ENCODE measurements at regions not wholly inside any gene's neighbourhood (a gene's known extent, or its start where the extent isn't known, plus 50 kb on each side); places are given as distances from the start of the nearest gene placed in this dataset.

DNA sequence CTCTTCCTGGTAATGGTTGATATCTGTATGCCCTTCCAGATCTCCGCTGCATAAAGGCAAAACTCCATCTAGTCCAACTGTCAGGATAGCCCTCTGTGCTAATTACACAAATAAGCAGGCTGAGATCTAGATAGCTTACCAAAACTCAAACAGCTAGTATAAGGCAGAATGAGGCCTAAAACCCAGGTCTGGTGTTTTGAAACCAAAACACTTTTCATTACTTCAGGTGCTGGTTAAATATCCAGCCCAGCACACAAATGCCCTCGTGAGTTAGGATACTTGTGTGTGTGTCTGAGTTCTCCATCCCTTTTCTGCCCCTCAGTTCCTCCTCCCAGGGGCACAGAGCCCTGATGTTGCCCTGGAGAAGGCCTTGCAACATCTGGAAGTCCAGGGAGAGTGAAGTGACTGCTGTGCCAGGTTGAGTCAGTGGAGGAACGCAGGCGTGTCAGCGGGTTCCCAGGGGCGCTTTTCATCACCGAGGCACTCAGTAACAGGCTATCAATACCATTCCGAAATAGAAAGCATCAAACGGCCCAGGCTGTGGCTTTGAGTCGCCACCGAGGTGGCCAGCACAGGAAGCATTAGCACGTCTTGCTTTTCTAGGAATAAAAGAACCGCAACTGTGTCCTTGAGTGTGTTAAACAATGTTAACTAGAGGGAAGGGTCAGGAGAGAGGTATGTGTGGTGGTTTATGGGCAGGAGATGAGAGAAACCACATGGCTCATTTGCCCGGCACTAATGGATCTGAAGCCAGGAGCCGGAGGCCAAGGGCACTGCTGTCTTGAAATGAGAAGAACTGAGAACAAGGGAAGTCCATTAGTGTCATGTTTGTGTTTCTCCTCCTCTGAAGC lies 90.7 kb upstream of the WLS start:
- TF ChIP-seq GATA2 (IDR thresholded peaks at IDR 0.05; ENCODE audit: low read depth, low read length) (no peak), GATA3 (IDR thresholded peaks at IDR 0.05; ENCODE audit: low read depth, low read length) (no peak)

DNA sequence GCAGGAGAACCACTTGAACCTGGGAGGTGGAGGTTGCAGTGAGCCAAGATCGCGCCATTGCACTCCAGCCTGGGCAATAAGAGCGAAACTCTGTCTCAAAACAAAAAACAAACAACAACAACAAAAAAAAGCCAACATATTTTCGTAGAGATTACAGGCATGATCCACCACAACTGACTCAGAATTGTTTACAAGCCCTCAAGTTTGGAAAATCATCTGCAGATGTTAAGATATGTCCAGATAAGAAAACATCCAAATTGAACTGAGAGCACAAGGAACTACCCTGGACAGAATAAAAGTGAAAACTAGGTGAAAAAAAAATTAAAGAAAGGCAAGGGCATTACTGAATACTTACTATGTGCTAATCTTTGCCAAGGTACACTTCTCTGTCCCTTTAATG lies 89.8 kb upstream of the WLS start:
- no peak for TF ChIP-seq GATA3 (IDR thresholded peaks at IDR 0.05; ENCODE audit: low read depth, low read length)
- no peak for TF ChIP-seq GATA2 (IDR thresholded peaks at IDR 0.05; ENCODE audit: low read depth, low read length)

DNA sequence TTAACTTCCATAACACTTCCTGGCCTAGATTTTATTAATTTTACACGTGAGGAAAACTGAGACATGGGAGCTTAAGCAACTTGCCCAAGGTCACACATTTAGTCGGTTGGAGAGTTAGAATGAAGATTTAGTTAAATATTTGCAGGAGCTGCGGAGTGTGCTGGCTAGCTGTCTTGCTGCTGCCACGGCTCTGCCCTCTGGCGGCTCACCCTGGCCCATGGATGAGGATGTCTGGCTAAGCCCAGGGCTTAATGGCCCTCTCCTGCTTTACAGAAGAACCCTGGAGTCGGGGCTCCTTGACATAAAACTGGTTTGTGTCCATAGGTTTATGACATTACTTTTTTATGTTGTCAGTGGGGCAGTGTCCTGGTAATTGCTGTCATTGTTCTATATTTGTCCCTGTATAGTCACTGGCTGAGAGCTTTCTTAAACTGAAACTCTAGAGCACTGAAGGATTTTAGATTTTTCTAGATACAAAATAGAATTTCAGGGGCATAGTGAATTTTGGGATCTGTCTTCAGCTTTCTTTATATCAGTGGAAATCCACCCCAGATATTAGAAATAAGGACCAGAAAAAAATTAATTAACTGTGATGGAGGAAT lies 88.9 kb upstream of the WLS start:
- TF ChIP-seq GATA2 (IDR thresholded peaks at IDR 0.05; ENCODE audit: low read depth, low read length): no peak
- no peak for TF ChIP-seq GATA3 (IDR thresholded peaks at IDR 0.05; ENCODE audit: low read depth, low read length)

DNA sequence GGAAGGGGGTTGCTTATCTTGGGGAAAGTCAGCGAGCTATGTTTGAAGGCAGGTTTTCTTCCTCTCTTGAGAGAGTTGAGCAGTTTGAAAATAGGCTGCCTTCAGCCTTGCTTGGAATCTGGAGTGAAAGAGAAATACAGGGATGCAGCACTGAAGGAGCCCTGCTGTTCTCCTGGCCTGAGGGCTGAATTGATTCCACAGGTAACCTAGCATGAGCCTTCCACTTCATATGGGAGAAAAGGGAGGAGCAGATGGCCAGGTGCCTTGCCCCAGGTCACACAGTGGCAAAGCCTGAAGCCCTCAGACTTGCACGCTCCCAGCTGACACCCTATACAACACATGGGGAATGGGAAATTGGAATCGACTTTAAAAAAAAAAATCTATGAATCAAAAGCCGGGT lies 88.0 kb upstream of the WLS start:
- no peak for TF ChIP-seq GATA2 (IDR thresholded peaks at IDR 0.05; ENCODE audit: low read depth, low read length)
- TF ChIP-seq GATA3 (IDR thresholded peaks at IDR 0.05; ENCODE audit: low read depth, low read length): no peak

DNA sequence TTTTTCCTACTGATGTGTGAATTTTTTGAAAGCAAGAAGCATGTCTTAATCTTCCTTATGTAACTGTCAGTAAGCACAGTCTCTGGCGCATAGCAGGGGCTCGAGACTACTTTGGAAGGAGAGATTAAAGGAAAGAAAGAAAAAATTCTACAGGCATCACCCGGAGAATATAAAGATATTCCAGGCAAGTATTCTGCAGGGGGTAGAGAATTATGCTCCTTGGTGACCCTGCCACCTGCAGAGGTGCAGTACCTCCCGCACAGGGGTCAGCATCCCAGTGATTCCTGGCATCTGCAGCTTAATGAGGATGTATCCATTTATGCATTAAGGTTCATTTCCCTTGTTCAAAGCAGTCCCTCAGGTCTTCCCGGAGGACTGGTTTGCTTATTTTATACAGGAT lies 87.6 kb upstream of the WLS start:
- no peak for TF ChIP-seq GATA3 (IDR thresholded peaks at IDR 0.05; ENCODE audit: low read depth, low read length)
- no peak for TF ChIP-seq GATA2 (IDR thresholded peaks at IDR 0.05; ENCODE audit: low read depth, low read length)

DNA sequence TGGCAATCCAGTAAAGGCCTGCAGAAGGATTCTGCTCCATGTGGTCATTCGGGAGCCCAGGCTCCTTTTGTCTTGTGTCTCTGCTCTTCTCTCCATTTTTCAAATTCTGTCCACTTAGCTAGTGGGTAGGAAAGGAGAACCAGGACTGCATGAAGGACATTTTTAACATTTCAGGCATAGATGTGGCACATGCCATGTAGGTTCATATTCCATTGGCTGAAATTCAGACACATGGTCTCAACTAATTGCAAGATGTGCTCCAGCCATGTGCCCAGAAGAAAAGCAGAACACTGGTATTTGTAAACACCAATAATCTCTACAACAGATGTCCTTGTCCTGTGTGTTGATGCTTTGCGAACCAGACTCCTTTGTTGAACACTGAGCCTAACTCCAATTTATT lies 85.2 kb upstream of the WLS start:
- TF ChIP-seq GATA3 (IDR thresholded peaks at IDR 0.05; ENCODE audit: low read depth, low read length) (no peak), GATA2 (IDR thresholded peaks at IDR 0.05; ENCODE audit: low read depth, low read length) (no peak)

DNA sequence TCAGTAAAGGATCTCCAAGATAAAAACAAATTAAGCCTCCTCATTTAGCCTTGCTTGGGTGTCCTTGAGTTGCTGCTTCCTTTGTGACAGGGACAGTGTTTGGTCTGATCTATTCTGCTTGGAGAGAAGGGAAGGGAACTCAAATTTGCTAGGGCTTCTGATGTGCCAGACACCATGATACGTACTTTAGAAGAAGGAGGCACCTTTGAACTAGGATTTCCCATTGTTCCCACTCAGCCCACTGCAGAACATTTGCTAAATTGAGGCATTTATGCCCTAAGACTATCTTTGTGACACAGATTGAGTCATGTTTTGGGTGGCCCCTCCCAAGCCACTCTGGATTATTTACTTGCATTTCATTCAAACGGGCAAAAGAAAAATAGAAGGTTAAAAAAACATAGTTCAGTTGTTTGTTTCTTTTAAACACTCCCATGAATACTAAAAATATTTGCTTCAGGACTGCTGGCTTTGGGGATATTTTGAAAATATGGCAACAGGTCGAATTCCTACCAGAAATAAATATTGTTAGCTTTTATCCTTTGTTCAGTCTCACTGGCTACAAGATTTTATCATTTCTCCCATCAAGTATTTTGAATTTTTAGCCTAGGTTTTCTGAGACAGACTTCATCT lies 81.9 kb upstream of the WLS start:
- TF ChIP-seq GATA2 (IDR thresholded peaks at IDR 0.05; ENCODE audit: low read depth, low read length): no peak

DNA sequence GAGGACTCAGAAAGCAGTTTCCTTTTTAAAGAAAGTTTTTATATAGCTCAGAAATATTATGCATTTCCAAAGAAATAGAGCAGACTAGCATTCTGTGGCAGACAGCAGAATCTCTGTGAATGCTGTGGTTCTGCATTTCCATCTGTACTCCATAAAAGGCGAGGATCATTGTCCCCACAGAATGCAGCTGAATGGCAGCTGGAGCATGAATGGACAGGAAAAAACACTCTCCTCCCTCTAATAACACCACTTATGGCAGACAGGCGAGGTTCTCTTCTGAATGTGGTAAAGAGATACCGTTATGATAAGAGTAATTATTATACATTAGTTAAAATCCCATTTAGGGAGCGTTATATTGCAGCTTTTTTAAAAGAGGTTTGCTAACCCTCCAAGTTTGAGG lies 81.4 kb upstream of the WLS start:
- TF ChIP-seq GATA3 (IDR thresholded peaks at IDR 0.05; ENCODE audit: low read depth, low read length): no peak
- TF ChIP-seq GATA2 (IDR thresholded peaks at IDR 0.05; ENCODE audit: low read depth, low read length): 0 out of 2 replicates have a peak, but pooled peaks have one; percentile 16

DNA sequence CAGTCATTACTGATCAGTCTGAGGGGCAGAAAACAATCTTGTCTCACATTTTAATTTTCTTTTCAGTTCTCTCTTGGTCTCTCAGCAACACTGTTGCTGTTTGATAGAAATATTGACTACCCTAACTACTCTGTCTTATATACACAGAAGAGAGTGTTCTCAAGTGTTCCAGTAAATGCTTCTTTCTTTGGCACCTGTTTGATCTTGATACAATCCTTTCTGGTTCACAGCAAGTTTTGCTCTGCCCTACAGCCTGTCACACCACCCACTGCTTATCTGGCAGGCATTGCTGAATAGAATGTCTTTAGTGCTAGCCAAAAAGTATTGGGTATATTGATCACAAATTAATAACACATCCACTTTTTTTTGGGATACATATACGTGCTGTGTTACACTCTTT lies 75.7 kb upstream of the WLS start:
- TF ChIP-seq GATA2 (IDR thresholded peaks at IDR 0.05; ENCODE audit: low read depth, low read length): no peak
- no peak for TF ChIP-seq GATA3 (IDR thresholded peaks at IDR 0.05; ENCODE audit: low read depth, low read length)

DNA sequence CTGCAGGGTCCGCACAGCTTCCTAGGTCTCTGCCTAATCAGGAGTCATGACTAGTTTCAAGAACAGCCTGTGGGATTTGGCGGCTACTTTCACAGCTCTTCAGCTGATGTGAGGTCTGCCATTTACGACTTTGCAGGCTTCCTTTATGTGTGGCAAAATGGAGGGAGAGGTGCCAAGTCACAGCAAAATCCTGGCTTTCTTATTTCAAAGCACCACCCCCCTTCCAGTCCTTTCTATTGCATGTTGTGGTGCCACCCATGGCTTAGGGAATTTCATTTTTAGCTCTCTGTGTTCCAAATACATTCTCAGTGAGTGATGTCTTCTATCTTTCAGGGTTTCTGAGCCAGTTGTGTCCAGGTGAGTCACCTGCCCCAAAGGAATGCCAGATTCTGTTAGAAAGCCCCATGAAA lies 75.1 kb upstream of the WLS start:
- TF ChIP-seq GATA2 (IDR thresholded peaks at IDR 0.05; ENCODE audit: low read depth, low read length) (no peak), GATA3 (IDR thresholded peaks at IDR 0.05; ENCODE audit: low read depth, low read length) (no peak)

DNA sequence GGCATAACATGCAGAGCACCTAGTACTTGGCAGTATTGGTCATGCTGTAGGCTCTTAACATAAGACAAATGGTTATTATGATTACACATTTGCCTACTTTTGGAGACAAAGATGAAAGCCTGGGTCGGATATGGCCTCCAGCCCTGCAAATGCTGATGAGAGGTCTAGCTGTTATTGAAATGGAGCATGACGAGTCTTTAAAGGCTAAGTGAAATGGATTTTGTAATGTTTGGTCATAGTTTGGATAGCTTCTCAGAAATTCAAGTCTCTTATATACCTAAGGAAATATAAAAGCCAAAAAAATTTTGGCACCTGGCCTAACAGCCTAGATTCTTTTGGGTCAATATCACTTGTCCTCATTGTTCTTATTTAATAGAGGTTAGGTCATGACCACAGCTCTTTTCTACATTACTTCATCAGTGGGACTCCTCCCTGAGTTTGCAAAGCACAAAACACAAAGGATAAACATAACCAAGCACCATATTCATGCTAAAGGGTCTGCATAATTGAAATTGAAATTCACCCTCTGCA lies 69.2 kb upstream of the WLS start:
- TF ChIP-seq GATA3 (IDR thresholded peaks at IDR 0.05; ENCODE audit: low read depth, low read length): no peak
- TF ChIP-seq GATA2 (IDR thresholded peaks at IDR 0.05; ENCODE audit: low read depth, low read length): no peak

DNA sequence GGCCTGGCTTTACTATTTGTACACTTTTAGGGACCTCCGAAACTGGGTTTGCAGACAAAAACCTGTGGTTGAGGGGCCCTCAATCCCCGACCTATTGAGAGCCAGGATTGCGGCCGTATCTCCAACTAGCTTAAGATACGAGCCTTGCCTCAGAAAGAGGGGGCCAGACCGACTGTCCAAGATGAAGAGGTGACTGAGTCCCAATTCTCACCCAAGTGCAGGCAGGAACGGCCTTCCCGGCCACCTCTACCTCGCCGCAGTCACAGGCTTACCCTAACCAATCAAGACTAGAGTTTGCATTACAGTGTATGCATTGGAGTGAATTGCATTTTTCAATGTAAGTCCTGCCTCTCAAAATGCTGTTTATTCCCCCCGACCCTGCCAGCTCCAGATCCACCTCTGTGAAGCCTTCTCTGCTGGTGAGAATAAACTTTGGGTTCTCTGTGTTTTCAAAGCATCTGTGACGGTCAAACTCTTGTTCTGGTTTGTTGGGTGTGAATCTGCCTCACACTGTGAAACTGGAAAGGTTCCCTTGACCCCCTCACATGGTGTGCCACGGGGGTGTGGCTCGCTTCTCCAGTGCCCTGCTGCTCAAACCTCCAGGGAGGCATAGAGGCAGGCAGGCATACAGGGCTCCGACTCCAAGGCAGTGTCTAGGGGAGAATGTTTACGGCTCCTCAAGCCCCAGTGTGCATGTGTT lies 62.2 kb upstream of the WLS start:
- TF ChIP-seq GATA3 (IDR thresholded peaks at IDR 0.05; ENCODE audit: low read depth, low read length) (no peak), GATA2 (IDR thresholded peaks at IDR 0.05; ENCODE audit: low read depth, low read length) (no peak)

DNA sequence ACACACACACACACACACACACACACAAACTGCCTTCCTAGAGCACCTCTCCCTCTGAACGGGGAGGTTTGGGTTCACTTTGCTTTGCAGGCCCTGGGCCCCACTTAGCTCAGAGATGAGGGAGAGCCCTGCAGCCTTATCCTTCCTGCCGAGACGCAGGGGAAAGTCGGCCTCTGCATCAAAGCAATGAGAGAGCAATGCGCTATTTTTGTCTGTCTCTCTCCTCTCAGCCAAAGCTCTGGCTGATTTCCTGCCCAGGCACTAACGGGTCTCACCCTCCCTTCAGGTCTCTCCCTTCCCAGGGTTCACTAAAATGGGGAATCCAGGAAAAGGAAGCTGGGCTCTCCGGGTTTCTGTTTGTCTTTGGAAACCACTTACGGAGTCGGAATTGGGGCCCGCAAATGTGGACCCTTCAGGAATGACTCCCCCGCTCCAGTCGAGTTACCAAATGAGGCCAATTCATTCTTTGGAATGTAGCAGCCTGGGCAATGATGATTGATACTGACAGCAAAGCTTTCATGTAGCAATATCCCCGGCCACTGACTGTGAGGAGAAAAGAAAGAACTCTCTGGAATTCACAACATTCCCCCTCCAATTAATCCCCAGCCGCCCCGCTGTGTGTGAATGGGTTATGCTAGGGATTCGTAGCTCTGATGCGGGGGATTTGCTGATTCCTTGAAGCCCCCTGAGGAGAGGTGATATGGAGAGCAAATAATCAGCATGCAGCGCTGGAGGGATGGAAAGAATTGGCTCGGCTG lies 61.5 kb upstream of the WLS start:
- TF ChIP-seq GATA3 (IDR thresholded peaks at IDR 0.05; ENCODE audit: low read depth, low read length): no peak
- no peak for TF ChIP-seq GATA2 (IDR thresholded peaks at IDR 0.05; ENCODE audit: low read depth, low read length)
